SU-DHL-6 (cell line): ENCODE measurements at regions not wholly inside any gene's neighbourhood (a gene's known extent, or its start where the extent isn't known, plus 50 kb on each side); places are given as distances from the start of the nearest gene placed in this dataset.

ENCODE experiments used
- H2AFZ ChIP-seq: fragments of 200-600 bp; sonication (generic); 2 replicates; pipeline ENCODE4 v1.6.1; 2014; ENCODE audit warnings: low read depth, mild to moderate bottlenecking, moderate library complexity, mixed read lengths, antibody characterized with exemption, low read length; ENCODE audit not compliant: severe bottlenecking
- H3F3A ChIP-seq: fragments of 200-600 bp; shearing (Covaris generic); 2 replicates; pipeline ENCODE4 v1.6.0; 2016; ENCODE audit warnings: antibody characterized with exemption, mild to moderate bottlenecking; ENCODE audit not compliant: insufficient read depth
- H3K27ac ChIP-seq: fragments of 200-600 bp; sonication (generic); 2 replicates; pipeline ENCODE4 v1.5.1; 2016; ENCODE audit warnings: low read depth, mild to moderate bottlenecking, low read length, moderate library complexity, mixed read lengths
- H3K27me3 ChIP-seq: fragments of 200-600 bp; sonication (generic), shearing (Covaris generic); 2 replicates; pipeline ENCODE4 v1.6.0; 2014; ENCODE audit warnings: mild to moderate bottlenecking, low read length
- H3K36me3 ChIP-seq: fragments of 200-600 bp; sonication (generic); 2 replicates; pipeline ENCODE4 v1.6.1; 2014; ENCODE audit warnings: mild to moderate bottlenecking, low read length, mixed read lengths
- H3K4me2 ChIP-seq: fragments of 300-600, 200-600 bp; shearing (Covaris generic), sonication (generic); 2 replicates; pipeline ENCODE4 v1.6.0; 2014; ENCODE audit warnings: low read length, low read depth, mild to moderate bottlenecking; ENCODE audit not compliant: poor library complexity, severe bottlenecking
- H3K4me3 ChIP-seq: fragments of 200-600 bp; sonication (generic); 2 replicates; pipeline ENCODE4 v1.5.1; 2014; ENCODE audit warnings: antibody characterized with exemption, low read length, mild to moderate bottlenecking, mixed read lengths; ENCODE audit not compliant: insufficient read depth, poor library complexity, severe bottlenecking
- H3K79me2 ChIP-seq: fragments of 200-600 bp; sonication (generic); 2 replicates; pipeline ENCODE4 v1.6.1; 2014; ENCODE audit warnings: mild to moderate bottlenecking, low read length, moderate library complexity; ENCODE audit not compliant: insufficient read depth
- H3K9ac ChIP-seq: fragments of 200-600 bp; sonication (generic); 2 replicates; pipeline ENCODE4 v1.7.0; 2014; ENCODE audit warnings: mild to moderate bottlenecking, low read length
- H3K9me2 ChIP-seq: fragments of 200-600 bp; sonication (generic); replicated peaks from 2 replicates; pipeline ENCODE4 v1.6.1; 2014; ENCODE audit warnings: low read length; ENCODE audit not compliant: insufficient read depth
- H3K9me3 ChIP-seq: fragments of 200-600 bp; sonication (generic); 2 replicates; pipeline ENCODE4 v1.6.1; 2014; ENCODE audit warnings: low read length, mixed read lengths; ENCODE audit not compliant: insufficient read depth
- H4K20me1 ChIP-seq: fragments of 200-600 bp; sonication (generic); 2 replicates; pipeline ENCODE4 v1.6.1; 2014; ENCODE audit warnings: low read depth, mild to moderate bottlenecking, antibody characterized with exemption, low read length, moderate library complexity, mixed read lengths
- EZH2phosphoT487 ChIP-seq: fragments of 200-600 bp; sonication (generic), shearing (Covaris generic); conservative IDR thresholded peaks from 2 replicates; pipeline ENCODE4 v1.6.1; 2018; ENCODE audit warnings: mild to moderate bottlenecking, antibody characterized with exemption, low read length, moderate library complexity, mixed read lengths
- TF ChIP-seq, protein P1 (sequence below): fragments of 200-600 bp; sonication (generic); IDR thresholded peaks from one replicate; pipeline ENCODE4 v1.5.1; 2017; ENCODE audit warnings: antibody characterized with exemption, mild to moderate bottlenecking, low read length, moderate library complexity; ENCODE audit not compliant: insufficient read depth, poor library complexity, severe bottlenecking

DNA sequence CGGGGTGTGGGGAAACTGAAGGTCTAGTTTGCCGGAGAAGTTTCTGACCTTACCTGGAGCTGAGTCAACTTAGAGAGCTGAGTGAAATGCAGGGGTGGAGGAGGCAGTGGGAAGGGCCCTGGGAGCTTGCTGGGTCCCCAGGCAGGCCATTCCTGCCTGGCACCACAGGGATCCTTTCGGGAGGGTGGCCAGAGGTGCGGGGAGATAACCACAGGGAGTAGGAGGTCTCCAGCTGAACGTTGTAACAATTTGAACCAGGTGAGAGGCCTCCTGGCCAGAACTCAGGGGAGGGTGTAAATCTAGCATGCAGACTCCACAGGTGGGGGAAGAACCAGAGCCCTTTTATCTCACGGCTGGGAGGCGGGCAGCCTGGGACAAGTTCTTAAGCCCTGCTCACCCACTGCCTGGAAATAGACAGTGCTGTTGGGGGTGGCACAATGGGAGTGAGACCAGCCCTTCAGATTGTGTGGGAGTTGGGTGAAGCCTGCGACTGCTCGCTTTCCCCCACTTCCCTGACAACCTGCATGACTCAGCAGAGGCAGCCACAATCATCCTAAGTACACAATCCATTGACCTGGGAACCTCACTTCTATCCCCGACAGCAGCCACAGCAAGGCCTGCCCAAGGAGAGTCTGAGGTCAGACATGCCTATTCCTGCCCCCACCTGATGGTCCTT lies 247.4 kb downstream of the ADGRA3 start:
- Histone ChIP-seq H3K4me3 (no peak overlapping the region), H3K9me2 (no peaks in the 10 kb centered on the region), H3K27me3 (no peaks in the 10 kb centered on the region), H3K9ac (no peak overlapping the region), H3K27ac (no peak overlapping the region), H3K79me2 (no peaks in the 10 kb centered on the region), H3K4me2 (no peak overlapping the region), H3K9me3 (no peaks in the 10 kb centered on the region), H3K36me3 (no peaks in the 10 kb centered on the region), H3F3A (no peaks in the 10 kb centered on the region), H2AFZ (no peak overlapping the region), H4K20me1 (no peaks in the 10 kb centered on the region)
- no peak for TF ChIP-seq EZH2phosphoT487
- TF ChIP-seq, protein P1, sequence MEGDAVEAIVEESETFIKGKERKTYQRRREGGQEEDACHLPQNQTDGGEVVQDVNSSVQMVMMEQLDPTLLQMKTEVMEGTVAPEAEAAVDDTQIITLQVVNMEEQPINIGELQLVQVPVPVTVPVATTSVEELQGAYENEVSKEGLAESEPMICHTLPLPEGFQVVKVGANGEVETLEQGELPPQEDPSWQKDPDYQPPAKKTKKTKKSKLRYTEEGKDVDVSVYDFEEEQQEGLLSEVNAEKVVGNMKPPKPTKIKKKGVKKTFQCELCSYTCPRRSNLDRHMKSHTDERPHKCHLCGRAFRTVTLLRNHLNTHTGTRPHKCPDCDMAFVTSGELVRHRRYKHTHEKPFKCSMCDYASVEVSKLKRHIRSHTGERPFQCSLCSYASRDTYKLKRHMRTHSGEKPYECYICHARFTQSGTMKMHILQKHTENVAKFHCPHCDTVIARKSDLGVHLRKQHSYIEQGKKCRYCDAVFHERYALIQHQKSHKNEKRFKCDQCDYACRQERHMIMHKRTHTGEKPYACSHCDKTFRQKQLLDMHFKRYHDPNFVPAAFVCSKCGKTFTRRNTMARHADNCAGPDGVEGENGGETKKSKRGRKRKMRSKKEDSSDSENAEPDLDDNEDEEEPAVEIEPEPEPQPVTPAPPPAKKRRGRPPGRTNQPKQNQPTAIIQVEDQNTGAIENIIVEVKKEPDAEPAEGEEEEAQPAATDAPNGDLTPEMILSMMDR: no peak

DNA sequence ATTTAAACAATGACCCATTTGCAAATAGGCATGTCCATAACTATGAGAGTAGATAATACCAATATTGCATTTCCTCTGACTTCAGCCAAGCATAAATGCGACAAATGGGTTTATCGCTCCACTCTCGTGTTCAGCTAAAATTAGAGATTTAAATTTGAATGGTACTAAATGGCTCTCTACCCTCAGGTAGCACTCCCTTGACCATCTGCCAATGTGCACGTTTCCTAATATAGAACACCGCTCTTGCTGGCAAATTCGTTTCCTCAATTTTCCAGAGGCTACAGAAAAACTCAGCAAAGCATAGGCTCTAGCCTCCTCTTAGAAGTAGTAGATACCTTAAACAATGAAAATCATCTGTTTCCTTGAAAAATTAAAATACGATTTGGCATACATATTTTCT lies 251.6 kb downstream of the ADGRA3 start:
- H3K27me3 ChIP-seq: no peaks in the 10 kb centered on the region
- no peaks in the 10 kb centered on the region for H3K9me3 ChIP-seq
- no peaks in the 10 kb centered on the region for H3K9me2 ChIP-seq
- no peak for TF ChIP-seq EZH2phosphoT487
- TF ChIP-seq, protein P1: no peak
- no peak overlapping the region for H2AFZ ChIP-seq
- H3K4me2 ChIP-seq: no peak overlapping the region
- H3K36me3 ChIP-seq: no peaks in the 10 kb centered on the region
- no peak overlapping the region for H3K27ac ChIP-seq
- H3F3A ChIP-seq: no peaks in the 10 kb centered on the region
- no peaks in the 10 kb centered on the region for H3K79me2 ChIP-seq
- H3K9ac ChIP-seq: no peak overlapping the region
- H3K4me3 ChIP-seq: no peak overlapping the region
- H4K20me1 ChIP-seq: no peaks in the 10 kb centered on the region

DNA sequence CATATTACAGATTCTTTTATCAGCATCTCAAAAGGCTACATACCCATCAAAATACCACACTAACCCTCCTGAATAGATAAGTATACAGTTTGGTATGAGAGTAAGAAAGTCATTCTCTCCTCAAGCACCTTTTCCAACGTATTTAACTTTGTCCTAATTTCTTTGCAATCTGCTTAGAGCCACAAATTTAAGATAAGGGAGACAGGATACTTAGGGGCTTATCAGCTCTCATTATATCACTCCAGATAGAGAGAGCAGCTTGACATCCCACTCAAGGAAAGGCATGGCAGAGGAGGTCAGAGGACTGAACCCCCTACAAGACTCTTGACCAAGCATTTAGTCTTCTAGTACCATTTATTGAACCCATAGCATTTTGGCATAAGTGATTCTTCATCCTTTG lies 262.4 kb downstream of the ADGRA3 start:
- no peak overlapping the region for H3K27ac ChIP-seq
- no peaks in the 10 kb centered on the region for H3K9me3 ChIP-seq
- H3K79me2 ChIP-seq: no peaks in the 10 kb centered on the region
- no peaks in the 10 kb centered on the region for H3K36me3 ChIP-seq
- no peak overlapping the region for H2AFZ ChIP-seq
- no peaks in the 10 kb centered on the region for H3K27me3 ChIP-seq
- H3K9me2 ChIP-seq: no peaks in the 10 kb centered on the region
- TF ChIP-seq EZH2phosphoT487: no peak
- TF ChIP-seq, protein P1: no peak
- H4K20me1 ChIP-seq: no peaks in the 10 kb centered on the region
- no peaks in the 10 kb centered on the region for H3F3A ChIP-seq
- no peak overlapping the region for H3K9ac ChIP-seq
- no peak overlapping the region for H3K4me3 ChIP-seq
- H3K4me2 ChIP-seq: no peak overlapping the region
